Stimulated activated CD8-positive, alpha-beta memory T cell treated with anti-CD3 and anti-CD28 coated beads, Interleukin-12 subunit alpha, Interleukin-12 subunit beta, amount 100 ng/mL, for 4 hours (primary cell): ENCODE measurements at regions not wholly inside any gene's neighbourhood (a gene's known extent, or its start where the extent isn't known, plus 50 kb on each side); places are given as distances from the start of the nearest gene placed in this dataset.

Experiments
- DNase-seq: peaks from one replicate; pipeline ENCODE4 v3.0.0-alpha.2; 2020; ENCODE audit warnings: low read depth

GRCh38 chr2:37782155-37782673 is 110.8 kb upstream of the CDC42EP3 start:
- DNase-seq: no peak

- DNase-seq: no peak
These were observed 111.4 kb upstream of the CDC42EP3 start for GRCh38 chr2:37782721-37783371.

- DNase-seq: no peak
These were observed 112.1 kb upstream of the CDC42EP3 start for GRCh38 chr2:37783545-37783944.

- no peak for DNase-seq
These were observed 112.8 kb upstream of the CDC42EP3 start for GRCh38 chr2:37784071-37784758.

GRCh38 chr2:37784759-37785149 is 113.3 kb upstream of the CDC42EP3 start:
- DNase-seq: no peak

- no peak for DNase-seq
These were observed 114.8 kb upstream of the CDC42EP3 start for GRCh38 chr2:37786191-37786698.

GRCh38 chr2:37786854-37787253 is 115.4 kb upstream of the CDC42EP3 start:
- DNase-seq: no peak

GRCh38 chr2:37788602-37789209 is 117.3 kb upstream of the CDC42EP3 start:
- DNase-seq: no peak

GRCh38 chr2:37790019-37790418 is 118.6 kb upstream of the CDC42EP3 start:
- no peak for DNase-seq

- DNase-seq: no peak
These were observed 119.0 kb upstream of the CDC42EP3 start for GRCh38 chr2:37790462-37790861.

- DNase-seq: no peak
These were observed 120.9 kb upstream of the CDC42EP3 start for GRCh38 chr2:37792366-37792765.

- no peak for DNase-seq
These were observed 121.6 kb upstream of the CDC42EP3 start for GRCh38 chr2:37793004-37793403.

GRCh38 chr2:37794717-37795116 is 123.3 kb upstream of the CDC42EP3 start:
- no peak for DNase-seq

- DNase-seq: no peak
These were observed 124.0 kb upstream of the CDC42EP3 start for GRCh38 chr2:37795456-37795855.

GRCh38 chr2:37795938-37796337 is 124.5 kb upstream of the CDC42EP3 start:
- no peak for DNase-seq

GRCh38 chr2:37796481-37796880 is 125.0 kb upstream of the CDC42EP3 start:
- no peak for DNase-seq

GRCh38 chr2:37797081-37797480 is 125.6 kb upstream of the CDC42EP3 start:
- no peak for DNase-seq

- no peak for DNase-seq
These were observed 126.6 kb upstream of the RMDN2 start for GRCh38 chr2:37798315-37799005.

GRCh38 chr2:37800176-37800858 is 124.8 kb upstream of the RMDN2 start:
- no peak for DNase-seq

GRCh38 chr2:37802211-37802752 is 122.8 kb upstream of the RMDN2 start:
- no peak for DNase-seq

GRCh38 chr2:37802899-37803379 is 122.1 kb upstream of the RMDN2 start:
- DNase-seq: no peak
